ENCODE measurements at regions not wholly inside any gene's neighbourhood (a gene's known extent, or its start where the extent isn't known, plus 50 kb on each side); places are given as distances from the start of the nearest gene placed in this dataset.

- DNase-seq (ENCODE audit: extremely low read depth in 1 of 4, low spot score in 3 of 4) (no peak), FAIRE-seq (no peak), ATAC-seq (no peak)
- Histone ChIP-seq H3K36me3 (ENCODE audit: control insufficient read depth, insufficient read depth, low read length) (no peaks in the 10 kb centered on the region), H3K4me3 (no peak overlapping the region), H3K4me1 (replicated peaks in 1 of 2; ENCODE audit: control insufficient read depth in 2 of 2, insufficient read depth in 2 of 2, low read length in 2 of 2) (no peaks in the 10 kb centered on the region), H3K4me2 (ENCODE audit: insufficient read depth, low read length) (no peak overlapping the region), H3K9me1 (ENCODE audit: control insufficient read depth, insufficient read depth, low read length) (no peaks in the 10 kb centered on the region), H3K9ac (ENCODE audit: insufficient read depth in 1 of 2, low read depth in 2 of 2, low read length in 2 of 2) (no peak overlapping the region), H3K27me3 (ENCODE audit: control insufficient read depth in 2 of 2, insufficient read depth in 2 of 2, low read length in 2 of 2) (no peaks in the 10 kb centered on the region), H4K20me1 (replicated peaks; ENCODE audit: control insufficient read depth, insufficient read depth, low read length) (no peaks in the 10 kb centered on the region), H3K79me2 (ENCODE audit: control insufficient read depth, insufficient read depth, low read length) (no peaks in the 10 kb centered on the region), H3K9me3 (replicated peaks; ENCODE audit: control insufficient read depth, insufficient read depth, low read depth, low read length) (no peaks in the 10 kb centered on the region), H3K27ac (ENCODE audit: extremely low read depth, low read depth, low read length) (no peak overlapping the region), H2AFZ (ENCODE audit: low read depth, low read length) (no peak overlapping the region)
- no TSS peak for BruUV-seq (replicated peaks)
- intact Hi-C loops (cut with micrococcal nuclease), result no loop called here
- 0% methylated on average over 1 of the region's 1 CpG for WGBS (ENCODE audit: insufficient coverage, low coverage, missing lambda C conversion rate)
- in situ Hi-C loops (cut with MboI), result no loop called here
- TF ChIP-seq MCM5 (IDR thresholded peaks at IDR 0.05; ENCODE audit: low read depth), result no peak
- TF ChIP-seq ZNF79 (CRISPR knock-in tag; IDR thresholded peaks at IDR 0.05; ENCODE audit: low read depth), result no peak
- no peak for TF ChIP-seq MEF2A (IDR thresholded peaks at IDR 0.05; ENCODE audit: control insufficient read depth, low read depth, low read length)
- ChIA-PET POLR2A (no interaction called here), CTCF (ENCODE audit: low intra/inter-chr PET ratio) (no interaction called here)
Measured at GRCh38 chr9:20256284-20256948, 365.9 kb downstream of the MLLT3 start.

DNA sequence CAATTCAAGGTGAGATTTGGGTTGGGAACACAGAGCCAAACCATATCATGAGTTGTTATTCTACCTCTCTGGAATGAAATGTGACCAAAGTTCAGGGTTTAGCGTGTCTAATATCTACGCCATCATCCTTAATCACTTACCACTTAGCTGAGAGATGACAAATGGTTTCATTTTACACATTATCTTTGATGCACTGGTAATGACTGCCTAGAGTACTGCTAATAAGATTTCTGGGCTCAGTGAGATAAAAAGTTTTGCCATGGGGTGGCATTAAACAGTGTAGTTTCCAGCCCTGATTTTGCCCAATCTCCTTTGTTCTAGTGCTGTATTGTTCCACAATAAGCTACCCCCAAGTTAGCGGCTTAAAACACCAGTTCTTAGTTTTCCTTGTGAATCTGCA, 367.2 kb downstream of the MLLT3 start:
- H3K9ac ChIP-seq (ENCODE audit: insufficient read depth in 1 of 2, low read depth in 2 of 2, low read length in 2 of 2), result no peak overlapping the region
- H3K9me1 ChIP-seq (ENCODE audit: control insufficient read depth, insufficient read depth, low read length), result no peaks in the 10 kb centered on the region
- no peaks in the 10 kb centered on the region for H3K4me1 ChIP-seq (replicated peaks in 1 of 2; ENCODE audit: control insufficient read depth in 2 of 2, insufficient read depth in 2 of 2, low read length in 2 of 2)
- intact Hi-C loops (cut with micrococcal nuclease), result no loop called here
- no peaks in the 10 kb centered on the region for H3K9me3 ChIP-seq (replicated peaks; ENCODE audit: control insufficient read depth, insufficient read depth, low read depth, low read length)
- DNase-seq (ENCODE audit: extremely low read depth in 1 of 4, low spot score in 3 of 4), result no peak
- H3K36me3 ChIP-seq (ENCODE audit: control insufficient read depth, insufficient read depth, low read length), result no peaks in the 10 kb centered on the region
- no peak for FAIRE-seq
- no peak overlapping the region for H3K4me2 ChIP-seq (ENCODE audit: insufficient read depth, low read length)
- BruUV-seq (replicated peaks), result no TSS peak
- no peak overlapping the region for H3K4me3 ChIP-seq
- WGBS (ENCODE audit: insufficient coverage, low coverage, missing lambda C conversion rate), result 0% methylated on average over 3 of the region's 3 CpGs
- in situ Hi-C loops (cut with MboI), result no loop called here
- H4K20me1 ChIP-seq (replicated peaks; ENCODE audit: control insufficient read depth, insufficient read depth, low read length), result no peaks in the 10 kb centered on the region
- no peak overlapping the region for H2AFZ ChIP-seq (ENCODE audit: low read depth, low read length)
- H3K79me2 ChIP-seq (ENCODE audit: control insufficient read depth, insufficient read depth, low read length), result no peaks in the 10 kb centered on the region
- no peaks in the 10 kb centered on the region for H3K27me3 ChIP-seq (ENCODE audit: control insufficient read depth in 2 of 2, insufficient read depth in 2 of 2, low read length in 2 of 2)
- ATAC-seq, result no peak
- H3K27ac ChIP-seq (ENCODE audit: extremely low read depth, low read depth, low read length), result no peak overlapping the region
- ChIA-PET CTCF (ENCODE audit: low intra/inter-chr PET ratio) (no interaction called here), POLR2A (no interaction called here)
- TF ChIP-seq TFE3 (CRISPR knock-in tag; IDR thresholded peaks at IDR 0.05), result no peak
- no peak for TF ChIP-seq BRF2 (IDR thresholded peaks at IDR 0.05; ENCODE audit: borderline replicate concordance, insufficient read depth, insufficient read length)
- TF ChIP-seq MEIS2 (IDR thresholded peaks at IDR 0.05; ENCODE audit: partially characterized antibody), result no peak
- TF ChIP-seq DACH1 (IDR thresholded peaks at IDR 0.05; ENCODE audit: partially characterized antibody), result no peak
- TF ChIP-seq ZNF232 (CRISPR knock-in tag; IDR thresholded peaks at IDR 0.05), result no peak
- TF ChIP-seq, protein P1, sequence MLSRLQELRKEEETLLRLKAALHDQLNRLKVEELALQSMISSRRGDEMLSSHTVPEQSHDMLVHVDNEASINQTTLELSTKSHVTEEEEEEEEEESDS (CRISPR knock-in tag; IDR thresholded peaks at IDR 0.05), result no peak
